ENCODE measurements at regions not wholly inside any gene's neighbourhood (a gene's known extent, or its start where the extent isn't known, plus 50 kb on each side); places are given as distances from the start of the nearest gene placed in this dataset.

DNA sequence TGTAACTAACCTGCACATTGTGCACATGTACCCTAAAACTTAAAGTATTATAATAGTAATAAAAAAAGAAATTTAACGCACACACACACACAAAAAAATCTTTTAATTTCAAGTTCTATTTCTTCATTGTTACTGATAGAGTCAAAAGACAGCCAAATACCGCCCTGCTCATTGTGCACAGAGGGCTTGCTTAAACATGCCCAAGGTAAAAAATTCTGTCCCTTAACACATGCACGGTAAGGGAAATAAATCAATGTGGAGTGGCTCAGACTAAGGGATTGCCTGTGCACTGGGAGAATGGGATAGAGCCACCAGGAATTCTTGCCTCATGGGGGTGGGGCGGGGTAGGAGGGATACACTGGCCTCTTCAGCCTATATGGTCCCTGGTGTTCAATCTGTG is 468.0 kb downstream of the NUP35 start:
- TF ChIP-seq POLR2AphosphoS5 (IDR thresholded peaks at IDR 0.05; ENCODE audit: low read depth, low read length) (no peak), POLR2A (IDR thresholded peaks at IDR 0.05; ENCODE audit: low read depth, low read length) (no peak)
